Renal cortical epithelial cell (primary cell): ENCODE measurements at regions not wholly inside any gene's neighbourhood (a gene's known extent, or its start where the extent isn't known, plus 50 kb on each side); places are given as distances from the start of the nearest gene placed in this dataset.
"Not testable (repeated sequence)": the region's sequence is repeated elsewhere in the genome, so short reads cannot be mapped to it uniquely, and the experiment has no call there.

Experiments
- DNase-seq: peaks from one replicate; pipeline ENCODE4 v3.0.0-alpha.2; 2011; ENCODE audit warnings: low read depth

DNA sequence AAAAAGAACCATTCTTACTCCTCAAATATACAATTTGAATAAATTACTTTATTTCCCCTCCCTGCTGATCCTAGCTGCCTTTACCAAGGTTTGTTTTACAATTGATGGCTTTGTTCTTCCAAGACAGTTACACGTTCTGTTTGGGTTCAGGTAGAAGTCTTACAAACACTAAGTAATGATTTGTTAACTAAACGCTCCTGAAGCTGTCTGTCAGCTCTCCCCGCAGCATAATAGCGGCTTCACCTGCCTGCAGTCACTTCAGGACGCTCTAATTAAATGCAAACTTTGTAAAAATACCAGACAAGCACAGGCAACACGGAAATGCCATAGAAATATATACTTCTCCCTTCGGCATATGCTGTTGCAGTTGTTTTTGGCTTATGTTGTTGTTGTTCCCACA, 176.4 kb upstream of the MDFIC2 start:
- peak; percentile 2 for DNase-seq

GRCh38 chr3:70488131-70488530, 175.7 kb upstream of the MDFIC2 start:
- no peak for DNase-seq

- no peak for DNase-seq
Observed at GRCh38 chr3:70486414-70487017, 174.1 kb upstream of the MDFIC2 start.

- DNase-seq: no peak
Observed at GRCh38 chr3:70476174-70476573, 163.7 kb upstream of the MDFIC2 start.

DNA sequence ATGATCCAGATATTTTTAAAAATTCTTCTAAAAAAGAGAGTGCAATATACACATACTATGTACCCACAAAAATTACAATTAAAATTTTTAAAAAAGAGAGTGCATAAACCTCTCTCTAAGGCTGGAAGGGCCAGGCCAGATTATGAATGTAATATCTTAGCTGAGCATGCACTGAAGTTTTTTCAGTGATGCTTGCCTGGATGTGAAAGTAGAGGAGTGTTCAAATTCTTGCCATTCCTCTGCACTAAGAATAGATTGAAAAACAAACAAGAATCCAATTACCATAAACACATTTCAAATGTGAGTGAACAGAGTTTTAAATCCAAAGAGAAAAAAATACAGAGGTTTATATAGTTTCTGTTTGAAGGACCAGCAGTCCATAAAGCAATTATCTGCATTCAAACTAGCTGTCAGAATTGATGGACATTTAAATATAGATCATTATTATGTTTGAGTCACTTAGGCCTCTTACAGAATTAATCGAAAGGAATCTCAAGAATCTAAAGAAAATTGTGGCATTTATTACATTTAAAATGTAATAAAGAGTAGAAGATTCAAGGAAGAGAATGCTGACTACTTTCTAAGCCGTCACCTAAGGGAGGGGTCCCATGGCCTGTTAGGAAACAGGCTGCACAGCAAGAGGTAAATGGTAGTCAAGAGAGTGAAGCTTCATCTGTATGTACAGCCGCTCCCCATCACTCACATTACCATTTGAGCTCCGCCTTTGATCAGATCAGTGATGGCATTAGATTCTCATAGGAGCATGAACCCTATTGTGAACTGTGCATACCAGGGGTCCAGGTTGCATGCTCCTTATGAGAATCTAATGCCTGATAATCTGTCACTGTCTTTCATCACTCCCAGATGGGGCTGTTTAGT, 159.3 kb upstream of the MDFIC2 start:
- peak; percentile 30 for DNase-seq

DNA sequence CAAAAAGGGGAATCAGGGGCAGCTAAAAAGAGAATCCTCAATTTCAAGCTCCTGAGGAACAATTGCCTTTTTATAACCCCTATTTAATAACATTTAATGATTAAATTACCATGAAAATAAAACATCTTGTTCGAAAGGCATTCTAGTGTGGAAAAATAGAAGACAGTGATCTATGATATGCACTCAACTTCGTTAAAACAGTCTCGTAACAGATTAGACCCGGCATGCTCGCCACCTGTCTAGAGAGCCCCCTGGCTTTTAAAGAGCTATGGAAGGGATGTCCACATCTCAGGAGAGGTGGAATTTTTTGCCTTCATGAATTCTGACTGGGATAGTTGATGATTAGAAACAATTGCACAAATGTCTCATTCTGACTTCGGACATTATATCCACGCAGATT, 153.7 kb upstream of the MDFIC2 start:
- DNase-seq: no peak

- no peak for DNase-seq
Observed at GRCh38 chr3:70464876-70465275, 152.4 kb upstream of the MDFIC2 start.

- DNase-seq: no peak
Observed at GRCh38 chr3:70464465-70464864, 152.0 kb upstream of the MDFIC2 start.

- DNase-seq: not testable (repeated sequence)
Observed at GRCh38 chr3:70450220-70450619, 137.8 kb upstream of the MDFIC2 start.

DNA sequence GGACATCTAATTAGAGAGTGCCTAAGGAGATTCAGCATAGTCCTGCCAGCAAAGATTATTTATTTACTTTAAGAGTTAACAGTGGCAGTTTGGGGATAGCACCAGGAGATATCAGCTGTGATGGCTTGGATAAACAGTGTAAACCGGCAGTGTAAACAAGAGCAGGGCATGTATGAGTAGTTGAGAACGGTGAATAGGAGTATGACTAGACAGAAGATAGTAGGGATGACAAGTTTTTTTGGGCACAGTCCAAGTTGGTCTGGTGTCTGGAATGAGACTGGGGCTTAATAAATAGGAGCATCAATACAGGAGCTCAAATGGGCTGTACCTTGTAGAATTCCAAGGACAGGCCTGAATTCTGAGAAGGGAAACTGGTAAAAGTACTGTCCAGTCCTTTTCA, 123.0 kb upstream of the MDFIC2 start:
- not testable (repeated sequence) for DNase-seq

GRCh38 chr3:70433091-70433490, 120.7 kb upstream of the MDFIC2 start:
- no peak for DNase-seq

DNA sequence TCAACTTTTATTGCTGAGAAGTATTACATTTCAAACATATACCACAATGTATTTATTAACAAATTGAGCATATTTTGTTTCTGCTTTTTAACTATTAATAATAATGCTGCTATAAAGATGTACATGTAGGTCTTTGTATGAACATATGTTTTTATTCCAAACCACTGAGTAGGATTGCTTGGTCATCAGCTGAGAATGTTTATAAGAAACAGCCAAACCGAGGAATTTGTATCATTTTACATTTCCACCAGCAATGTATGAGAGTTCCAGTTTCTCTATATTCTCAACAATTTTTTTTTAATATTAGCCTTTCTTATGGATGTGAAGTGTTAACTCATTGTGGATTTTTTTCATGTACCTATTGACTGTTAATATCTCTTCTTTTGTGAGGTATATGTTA, 119.5 kb upstream of the MDFIC2 start:
- DNase-seq: no peak

DNA sequence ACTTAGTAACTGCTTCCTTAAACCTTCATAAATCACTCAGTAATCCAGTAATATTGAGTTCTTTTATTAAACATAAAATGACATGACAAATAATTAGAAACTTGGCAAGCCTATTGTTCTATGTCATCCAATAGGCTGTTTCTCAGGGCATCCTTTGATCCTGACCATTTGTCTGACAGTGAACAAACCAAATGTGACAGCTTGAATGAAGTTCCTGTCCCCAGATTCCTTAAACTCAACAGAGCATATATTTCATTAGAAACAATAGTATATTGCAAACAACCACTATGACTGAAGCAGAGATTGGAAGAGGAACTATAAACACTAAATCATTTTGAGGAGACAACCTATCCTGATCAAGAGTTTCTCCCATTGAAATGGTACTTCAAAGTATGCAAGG, 113.6 kb upstream of the MDFIC2 start:
- no peak for DNase-seq

- DNase-seq: no peak
Observed at GRCh38 chr3:70421506-70421905, 109.1 kb upstream of the MDFIC2 start.

- DNase-seq: no peak
Observed at GRCh38 chr3:70409018-70409417, 96.6 kb upstream of the MDFIC2 start.

GRCh38 chr3:70400194-70400593, 87.8 kb upstream of the MDFIC2 start:
- DNase-seq: no peak

DNA sequence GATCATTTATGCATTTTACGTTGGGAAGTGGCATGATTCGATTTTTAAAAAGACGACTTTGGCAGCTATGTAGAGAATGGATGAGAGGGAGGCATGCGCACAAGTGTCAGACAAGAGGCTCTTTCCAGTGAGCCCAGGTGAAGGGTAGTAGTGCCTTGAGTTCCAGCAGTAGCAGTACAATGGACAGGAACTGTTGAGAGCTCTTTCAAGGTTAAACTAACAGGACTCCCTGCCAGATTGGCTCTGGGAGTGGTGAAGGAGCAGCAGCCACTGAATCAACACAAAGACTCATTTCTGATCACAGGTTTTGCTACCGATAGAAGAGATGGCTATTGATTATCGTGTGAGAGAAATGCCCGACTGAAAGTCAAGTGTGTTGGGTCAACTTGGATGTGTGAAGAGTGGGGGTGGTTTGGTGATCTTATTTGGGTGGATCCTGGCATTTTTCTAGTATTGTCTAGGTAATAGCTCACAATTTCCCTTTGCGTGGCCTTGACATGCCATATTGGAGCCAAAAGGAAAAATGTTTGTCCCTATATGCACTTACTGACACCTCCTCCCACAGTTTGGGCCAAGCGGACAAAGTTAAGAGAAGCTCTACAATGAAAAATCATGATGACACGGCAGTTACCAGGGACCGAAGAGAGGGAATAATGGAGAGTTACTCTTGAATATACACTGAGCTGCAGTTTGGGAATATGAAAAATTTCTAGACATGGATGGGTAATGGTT, 81.6 kb upstream of the MDFIC2 start:
- no peak for DNase-seq

DNA sequence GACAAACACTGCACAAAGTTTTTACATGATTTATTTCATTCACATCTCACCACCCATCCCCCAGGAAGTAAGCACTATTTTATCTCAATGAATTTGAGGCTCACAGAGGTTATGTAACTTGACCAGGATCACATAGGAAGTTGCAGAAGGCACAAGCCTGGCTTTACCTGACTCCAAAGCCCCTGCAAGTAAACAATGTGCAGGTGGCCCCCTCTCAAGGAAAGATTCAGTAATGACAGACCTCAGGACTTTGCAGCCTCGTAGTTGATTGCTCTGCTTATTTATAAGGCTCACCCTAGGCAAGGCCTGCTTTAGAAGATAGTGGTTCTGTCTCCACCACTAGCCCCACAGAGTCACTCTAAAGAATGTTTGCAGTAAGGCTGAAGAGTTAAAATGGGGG, 79.8 kb upstream of the MDFIC2 start:
- DNase-seq: no peak

DNA sequence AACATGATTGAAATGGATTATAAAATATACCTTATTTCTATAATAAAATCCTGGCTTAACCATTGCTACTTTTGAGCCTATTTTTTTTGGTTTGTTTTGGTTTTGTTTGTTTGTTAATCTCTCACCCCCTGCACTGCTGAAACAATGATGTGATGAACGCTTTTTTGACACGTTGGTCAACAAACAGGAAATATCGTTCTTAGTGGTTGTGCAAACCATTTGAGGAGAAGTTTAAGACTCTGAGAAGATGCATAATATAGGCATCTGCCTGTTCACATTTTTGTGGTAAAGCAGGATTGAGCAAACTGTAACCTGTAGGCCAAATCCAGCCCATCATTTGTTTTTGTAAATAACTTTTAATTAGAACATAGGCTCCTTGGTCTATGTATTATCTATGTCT, 75.5 kb upstream of the MDFIC2 start:
- DNase-seq: no peak

- DNase-seq: no peak
Observed at GRCh38 chr3:70386846-70387245, 74.4 kb upstream of the MDFIC2 start.

- no peak for DNase-seq
Observed at GRCh38 chr3:70386043-70386442, 73.6 kb upstream of the MDFIC2 start.

DNA sequence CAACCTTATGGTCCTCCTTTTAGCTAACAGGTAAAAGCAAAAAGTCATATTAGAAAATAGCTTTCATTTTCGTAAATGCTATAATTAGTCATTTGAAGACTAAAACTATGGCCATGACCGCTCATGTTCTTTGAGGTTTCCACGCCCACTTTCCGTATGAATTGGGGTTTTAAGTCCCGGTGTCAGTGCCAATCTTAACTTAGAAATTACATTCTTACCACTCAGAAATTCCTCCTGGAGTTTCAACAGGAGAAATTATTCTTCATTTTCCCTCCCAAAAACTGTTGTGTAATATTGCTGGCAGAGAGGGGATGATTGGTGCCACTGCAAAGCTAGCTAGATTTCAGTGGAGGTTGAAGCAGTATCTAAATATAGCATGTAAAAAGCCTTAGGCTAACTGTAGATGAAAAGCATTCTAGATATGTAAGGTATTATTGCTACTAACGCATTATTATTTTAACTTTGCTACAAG, 71.0 kb upstream of the MDFIC2 start:
- no peak for DNase-seq

DNA sequence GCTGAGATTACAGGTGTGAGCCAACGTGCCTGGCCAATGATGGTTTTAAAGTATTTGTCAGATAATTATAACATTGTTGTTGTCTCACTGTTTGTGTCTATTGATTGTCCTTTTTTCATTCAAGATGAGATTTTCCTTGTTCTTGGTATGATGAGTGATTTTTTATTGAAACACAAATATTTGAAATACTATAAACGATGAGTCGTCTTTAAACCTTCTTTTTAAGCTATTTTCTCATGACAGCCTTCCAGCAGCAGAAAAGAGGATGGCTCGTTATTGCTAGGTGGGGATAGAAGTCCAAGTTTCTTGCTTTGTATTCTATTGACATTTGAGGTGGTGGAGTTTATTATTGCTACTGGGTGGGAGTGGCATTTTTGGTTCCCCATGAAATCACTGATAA, 61.7 kb upstream of the MDFIC2 start:
- no peak for DNase-seq
